CMK (cell line): ENCODE measurements at regions not wholly inside any gene's neighbourhood (a gene's known extent, or its start where the extent isn't known, plus 50 kb on each side); places are given as distances from the start of the nearest gene placed in this dataset.
"Not testable (repeated sequence)": the region's sequence is repeated elsewhere in the genome, so short reads cannot be mapped to it uniquely, and the experiment has no call there.

Experiments used
- DNase-seq: peaks from one replicate; pipeline ENCODE4 v3.0.0-alpha.2; 2010; ENCODE audit warnings: low read depth

DNA sequence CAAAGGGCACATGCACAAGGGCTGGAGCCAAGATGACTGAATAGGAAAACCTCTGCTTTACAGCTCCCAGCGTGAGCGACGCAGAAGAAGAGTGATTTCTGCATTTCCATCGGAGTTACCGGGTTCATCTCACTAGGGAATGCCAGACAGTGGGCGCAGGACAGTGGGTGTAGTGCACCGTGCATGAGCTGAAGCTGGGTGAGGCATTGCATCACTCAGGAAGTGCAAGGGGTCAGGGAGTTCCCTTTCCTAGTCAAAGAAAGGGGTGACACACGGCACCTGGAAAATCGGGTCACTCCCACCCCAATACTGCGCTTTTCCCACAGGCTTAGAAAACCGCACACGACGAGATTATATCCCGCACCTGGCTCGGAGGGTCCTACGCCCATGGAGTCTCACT is 64.5 kb upstream of the HTR1E start:
- not testable (repeated sequence) for DNase-seq

DNA sequence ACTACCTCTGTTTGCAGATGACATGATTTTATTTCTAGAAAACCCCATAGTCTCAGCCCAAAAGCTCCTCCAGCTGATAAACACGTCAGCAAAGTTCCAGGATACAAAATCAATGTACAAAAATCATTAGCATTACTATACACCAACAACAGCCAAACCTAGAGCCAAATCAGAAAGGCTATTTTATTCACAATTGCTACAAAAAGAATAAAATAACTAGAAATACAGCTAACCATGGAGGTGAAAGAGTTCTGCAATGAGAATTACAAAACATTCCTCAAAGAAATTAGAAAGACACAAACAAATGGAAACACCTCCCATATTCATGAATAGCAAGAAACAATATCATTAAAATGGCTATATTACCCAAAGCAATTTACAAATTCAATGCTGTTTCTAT is 65.6 kb upstream of the HTR1E start:
- DNase-seq, result no peak

DNA sequence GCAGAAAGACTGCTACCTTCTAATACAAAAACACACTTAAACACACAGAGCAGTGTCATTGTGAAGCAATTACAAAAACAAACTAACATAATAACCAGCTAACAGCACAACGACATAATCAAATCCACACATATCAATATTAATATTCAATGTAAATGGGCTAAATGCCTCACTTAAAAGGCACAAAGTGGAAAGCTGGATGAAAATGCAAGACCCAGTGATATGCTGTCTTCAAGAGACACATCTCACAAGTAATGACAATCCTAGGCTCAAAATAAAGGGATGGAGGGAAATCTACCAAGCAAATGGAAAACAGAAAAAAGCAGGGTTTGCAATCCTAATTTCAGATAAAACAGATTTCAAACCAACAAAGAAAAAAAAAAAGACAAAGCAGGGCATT is 67.8 kb upstream of the HTR1E start:
- DNase-seq, result no peak

- DNase-seq, result no peak
Observed at GRCh38 chr6:86859513-86859912, 77.8 kb upstream of the HTR1E start.

GRCh38 chr6:86858970-86859369 is 78.4 kb upstream of the HTR1E start:
- no peak for DNase-seq

DNA sequence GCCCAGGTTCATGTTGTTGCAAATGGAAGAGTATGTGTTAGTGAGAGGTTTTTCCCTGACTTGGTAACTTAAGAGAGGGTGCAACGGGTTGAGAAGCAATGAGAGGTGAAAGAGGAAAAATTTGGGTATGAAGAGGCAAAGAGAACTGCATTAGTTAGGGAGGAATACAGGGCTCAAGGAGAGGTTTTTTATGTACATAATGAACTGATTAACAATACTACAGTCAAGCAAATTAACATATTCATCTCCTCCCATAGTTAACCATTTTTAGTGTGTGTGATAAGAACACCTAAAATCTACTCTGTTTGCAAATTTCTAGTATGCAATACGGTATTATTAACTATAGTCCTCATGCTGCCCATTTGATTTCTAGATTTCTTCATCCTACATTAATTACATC is 79.5 kb upstream of the HTR1E start:
- DNase-seq, result no peak

DNA sequence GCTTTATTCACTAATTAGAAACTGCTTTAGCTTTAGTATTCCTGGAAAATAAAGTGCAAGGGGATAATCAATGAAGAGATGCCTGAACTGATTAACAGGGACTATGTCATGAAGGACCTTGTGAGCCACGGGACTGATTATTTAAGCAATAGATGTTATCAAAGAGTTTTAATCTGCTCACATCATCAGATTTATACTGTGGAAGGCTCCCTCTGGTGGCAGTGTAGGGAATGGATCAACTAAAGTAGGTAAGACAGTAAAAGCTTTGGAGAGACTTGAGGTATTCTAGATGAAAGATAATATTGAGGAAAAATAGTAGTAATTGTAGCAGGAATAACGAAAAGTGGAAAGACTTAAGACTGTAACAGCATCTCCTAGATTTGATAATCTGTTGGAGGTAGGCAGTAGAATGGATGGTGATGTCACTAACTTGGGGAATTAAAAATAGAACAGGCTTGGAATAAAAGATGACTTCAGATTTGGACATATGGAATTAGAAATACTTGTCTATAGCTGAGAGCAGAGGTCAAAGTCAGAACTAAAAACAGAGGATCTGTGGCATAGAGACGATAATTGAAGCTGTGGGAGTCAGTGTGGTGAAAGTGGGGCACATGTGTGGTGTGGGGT is 80.3 kb upstream of the HTR1E start:
- peak; percentile 22 for DNase-seq

GRCh38 chr6:86856379-86856778 is 80.9 kb upstream of the HTR1E start:
- DNase-seq, result peak; percentile 45

DNA sequence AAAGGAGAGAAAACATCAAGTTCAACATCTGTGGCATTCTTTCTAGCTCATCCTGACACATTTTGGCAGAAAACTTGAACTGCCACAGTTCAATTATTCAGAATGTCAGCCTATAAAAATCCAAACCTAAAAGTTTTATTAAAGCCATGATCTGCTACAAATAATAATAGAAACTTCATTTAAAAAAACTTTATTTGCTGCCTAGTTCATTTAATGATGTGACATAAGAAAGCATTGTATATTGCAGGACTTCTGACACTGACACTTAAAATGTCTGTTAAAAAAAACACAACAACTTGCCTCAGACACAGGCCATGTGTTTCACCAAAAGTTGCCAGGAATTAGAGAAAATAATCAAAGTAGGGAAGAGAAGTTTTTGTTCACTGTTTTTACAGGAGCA is 88.3 kb upstream of the HTR1E start:
- DNase-seq, result no peak

DNA sequence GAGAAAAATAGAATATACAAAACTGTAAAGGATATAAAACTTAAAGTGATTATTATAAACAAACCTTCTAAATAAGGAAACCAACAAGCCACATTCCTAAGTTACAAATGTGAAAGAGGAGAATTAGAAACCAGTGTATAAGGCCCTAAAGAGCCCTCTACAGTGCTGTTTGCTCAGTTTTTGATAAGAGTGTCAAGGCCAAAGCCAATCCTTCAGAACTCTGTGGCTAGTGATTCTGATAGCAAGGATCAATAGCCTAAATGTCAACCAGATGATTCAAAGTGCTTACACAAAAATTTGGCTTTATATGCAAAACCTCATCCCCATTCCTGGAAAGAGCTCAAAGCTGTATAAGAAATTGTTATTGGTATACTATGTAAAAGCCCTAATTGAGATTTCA is 104.6 kb upstream of the HTR1E start:
- no peak for DNase-seq

DNA sequence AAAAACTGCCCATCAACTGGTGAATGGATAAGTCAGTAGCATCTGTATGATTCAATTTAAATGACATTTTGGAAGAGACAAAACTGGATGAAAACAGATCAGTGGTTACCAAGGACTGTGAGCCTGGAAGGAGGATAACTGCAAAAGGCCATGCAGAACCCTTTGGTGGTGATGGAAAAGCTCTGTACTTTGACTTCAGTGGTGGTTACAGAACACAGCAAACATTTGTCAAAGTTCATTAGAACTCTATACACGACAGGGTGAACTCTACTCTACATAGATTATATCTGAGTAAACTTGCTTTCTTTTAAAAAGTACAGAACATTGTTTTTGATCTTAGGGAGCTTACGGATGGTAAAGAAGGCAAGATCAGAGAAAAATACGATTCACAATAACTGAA is 111.9 kb upstream of the HTR1E start:
- no peak for DNase-seq

DNA sequence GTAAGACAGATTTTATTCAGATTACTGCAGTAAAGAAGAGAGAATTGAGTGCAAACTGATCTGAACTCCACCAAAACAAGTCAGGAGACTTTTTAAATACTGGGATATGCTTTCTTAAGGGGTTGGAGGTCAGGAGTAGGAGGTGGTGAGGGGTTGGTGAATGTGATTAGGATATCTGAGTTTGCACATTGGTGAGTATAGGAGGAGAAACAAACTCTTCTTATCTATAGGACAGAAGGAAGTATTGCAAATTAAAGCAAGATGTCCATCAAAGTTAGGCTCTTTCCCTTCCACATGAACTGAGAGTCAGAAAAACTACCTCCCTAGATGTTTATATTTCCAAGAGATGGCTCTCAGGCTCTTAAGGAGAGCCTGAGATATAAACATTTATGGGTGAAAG is 114.6 kb upstream of the HTR1E start:
- DNase-seq, result peak; percentile 49

GRCh38 chr6:86820750-86821149 is 116.6 kb upstream of the HTR1E start:
- no peak for DNase-seq

DNA sequence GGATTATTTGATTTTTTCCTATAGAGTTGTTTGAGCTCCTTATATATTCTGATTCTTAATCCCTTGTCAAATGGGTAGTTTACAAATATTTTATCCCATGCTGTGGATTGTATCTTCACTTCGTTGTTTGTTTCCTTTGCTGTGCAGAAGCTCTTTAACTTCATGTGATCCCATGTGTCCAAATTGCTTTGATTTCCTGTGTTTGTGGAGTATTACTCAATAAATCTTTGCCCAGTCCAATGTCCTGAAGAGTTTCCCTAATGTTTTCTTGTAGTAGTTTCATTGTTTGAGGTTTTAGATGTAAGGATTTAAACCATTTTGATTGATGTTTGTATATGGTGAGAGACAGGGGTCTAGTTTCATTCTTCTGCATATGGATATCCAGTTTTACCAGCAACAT is 143.7 kb upstream of the HTR1E start:
- DNase-seq, result no peak

- no peak for DNase-seq
Observed at GRCh38 chr6:86791476-86791875, 145.9 kb upstream of the HTR1E start.

DNA sequence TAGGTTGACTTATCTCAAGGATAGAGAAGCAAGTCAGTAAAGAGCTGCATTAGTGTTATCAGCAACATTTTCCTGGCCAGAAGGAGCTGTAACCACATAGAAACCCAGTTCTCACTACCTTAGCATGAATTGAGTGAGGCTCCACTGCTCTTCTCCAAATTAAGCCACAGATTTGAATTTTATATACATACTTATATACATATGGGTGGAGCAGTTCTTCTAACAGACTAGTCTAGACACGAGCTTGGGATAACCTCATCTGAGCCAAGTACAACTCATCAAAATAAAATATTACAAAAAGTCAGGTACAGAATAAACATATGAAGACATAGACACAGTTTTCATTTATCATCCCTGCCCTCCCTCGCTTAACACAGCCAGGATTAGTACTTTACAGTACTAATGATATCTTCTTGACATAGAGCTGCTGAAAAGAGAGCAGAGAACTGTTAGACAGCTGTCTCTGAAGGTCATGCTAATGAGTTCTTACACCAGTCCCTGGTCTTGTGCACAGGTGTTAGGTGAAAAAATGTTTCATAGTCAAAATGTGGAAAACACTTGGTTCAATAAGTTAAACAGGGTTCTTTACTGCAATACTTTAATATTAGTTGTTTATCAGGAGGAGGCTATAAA is 147.4 kb upstream of the HTR1E start:
- no peak for DNase-seq

DNA sequence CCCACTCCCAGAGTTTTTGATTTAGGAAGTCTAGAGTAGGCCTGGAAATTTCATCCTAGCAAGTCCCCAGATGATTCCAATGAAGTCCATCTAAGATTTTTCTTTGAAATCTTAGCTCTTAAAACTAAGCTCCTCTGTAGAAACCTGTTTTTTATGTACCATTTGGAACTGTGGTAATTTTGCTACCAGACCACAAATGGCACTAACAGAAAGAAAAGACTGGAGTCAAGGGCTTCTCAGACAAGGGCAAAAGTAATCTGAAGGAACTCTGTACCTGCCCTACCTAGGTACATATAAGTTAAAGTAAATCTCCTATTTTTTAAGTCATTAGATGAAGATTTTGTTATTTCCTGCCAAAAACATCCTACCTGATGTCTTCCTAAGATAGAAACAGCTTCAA is 155.0 kb upstream of the HTR1E start:
- DNase-seq, result no peak

DNA sequence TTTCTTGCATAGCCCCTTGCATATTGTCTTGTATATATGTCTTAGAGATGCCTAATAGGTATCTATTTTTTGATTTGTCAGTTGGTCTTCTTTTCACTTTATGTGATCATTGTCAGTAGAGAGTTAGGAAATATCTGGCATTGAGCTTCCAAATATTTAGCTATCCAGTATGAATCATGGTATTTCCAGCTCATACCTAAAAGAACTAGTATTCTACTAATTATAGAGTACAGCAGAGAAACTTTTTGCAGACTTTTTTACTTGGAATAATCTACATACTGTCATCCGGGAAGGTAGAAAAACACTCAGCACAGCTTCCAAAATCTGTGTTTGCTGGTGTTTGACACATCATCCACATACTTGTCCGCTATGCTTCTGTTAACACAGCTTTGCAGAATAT is 156.4 kb upstream of the HTR1E start:
- DNase-seq, result no peak

DNA sequence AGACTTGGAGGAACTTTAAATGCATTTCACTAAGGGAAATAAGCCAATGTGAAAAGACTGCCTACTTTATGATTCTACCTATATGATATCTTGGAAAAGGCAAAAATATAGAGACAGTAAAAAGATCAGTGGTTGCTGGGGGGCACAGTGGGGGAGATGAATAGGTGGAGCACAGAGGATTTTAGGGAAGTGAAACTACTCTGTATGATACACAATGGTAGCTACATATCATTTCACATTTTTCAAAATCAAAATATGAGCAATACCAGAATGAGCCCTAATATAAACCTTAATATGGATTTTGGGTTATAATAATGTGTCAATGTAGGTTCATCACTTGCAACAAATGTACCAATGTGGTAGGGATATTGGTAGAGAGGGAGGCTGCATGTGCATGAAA is 161.4 kb upstream of the HTR1E start:
- DNase-seq, result no peak

- DNase-seq, result no peak
Observed at GRCh38 chr6:86765211-86765610, 172.1 kb upstream of the HTR1E start.

DNA sequence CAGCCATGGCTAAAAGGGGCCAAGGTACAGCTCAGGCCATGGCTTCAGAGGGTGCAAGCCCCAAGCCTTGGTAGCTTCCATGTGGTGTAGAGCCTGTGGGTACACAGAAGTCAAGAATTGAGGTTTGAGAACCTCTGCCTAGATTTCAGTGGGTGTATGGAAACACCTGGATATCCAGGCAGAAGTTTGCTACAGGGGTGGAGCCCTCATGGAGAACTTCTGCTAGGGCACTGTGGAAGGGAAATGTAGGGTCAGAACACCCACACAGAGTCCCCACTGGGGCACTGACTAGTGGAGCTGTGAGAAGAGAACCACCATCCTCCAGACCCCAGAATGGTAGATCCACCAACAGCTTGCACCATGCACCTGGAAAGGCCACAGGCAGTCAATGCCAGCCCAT is 177.4 kb upstream of the HTR1E start:
- not testable (repeated sequence) for DNase-seq

DNA sequence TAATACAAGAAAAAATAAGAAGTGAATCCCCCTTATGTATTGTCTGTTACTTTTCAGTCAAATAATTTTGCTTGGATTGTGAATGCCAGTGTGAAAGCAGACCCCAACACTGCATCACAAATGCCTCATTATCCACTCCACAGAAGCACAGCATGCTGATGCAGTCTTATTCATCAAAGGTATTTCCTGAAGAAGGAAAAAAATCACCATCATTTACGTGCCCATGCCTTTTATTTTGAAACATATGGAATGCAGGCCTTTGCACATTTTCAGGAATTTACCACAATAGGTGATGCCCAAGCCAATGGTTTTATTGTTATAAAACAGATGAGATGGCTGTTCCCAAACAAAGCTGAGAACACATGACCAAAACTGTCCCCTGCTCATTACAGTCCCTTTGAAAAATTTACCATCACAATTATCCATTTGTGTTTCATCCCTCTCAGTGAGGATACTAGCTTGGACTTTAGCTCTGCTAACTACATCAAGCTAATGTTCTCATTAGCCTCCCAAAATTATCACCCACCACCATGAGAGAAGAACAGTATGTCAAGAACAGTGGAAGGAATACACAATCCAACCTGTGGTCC is 180.6 kb upstream of the HTR1E start:
- no peak for DNase-seq

DNA sequence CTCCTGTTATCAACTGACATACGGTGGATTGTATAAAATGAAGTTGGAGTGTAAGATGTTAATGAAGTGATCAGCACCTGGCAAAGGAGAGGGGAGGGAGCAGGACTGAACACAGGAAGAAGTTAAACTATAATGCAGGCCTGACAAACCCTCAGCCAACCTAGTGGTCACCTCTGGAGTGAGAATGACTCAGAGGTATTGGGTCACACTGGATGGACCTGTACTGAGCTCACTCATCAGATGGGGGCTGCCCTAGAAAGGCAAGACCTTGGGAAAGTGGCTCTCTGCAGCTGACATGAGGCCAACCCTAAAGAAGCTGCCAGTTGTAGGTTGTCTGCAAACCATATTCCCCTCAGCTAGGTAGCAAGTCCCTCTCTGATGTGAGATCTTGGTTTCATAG is 193.3 kb upstream of the HTR1E start:
- DNase-seq, result no peak

DNA sequence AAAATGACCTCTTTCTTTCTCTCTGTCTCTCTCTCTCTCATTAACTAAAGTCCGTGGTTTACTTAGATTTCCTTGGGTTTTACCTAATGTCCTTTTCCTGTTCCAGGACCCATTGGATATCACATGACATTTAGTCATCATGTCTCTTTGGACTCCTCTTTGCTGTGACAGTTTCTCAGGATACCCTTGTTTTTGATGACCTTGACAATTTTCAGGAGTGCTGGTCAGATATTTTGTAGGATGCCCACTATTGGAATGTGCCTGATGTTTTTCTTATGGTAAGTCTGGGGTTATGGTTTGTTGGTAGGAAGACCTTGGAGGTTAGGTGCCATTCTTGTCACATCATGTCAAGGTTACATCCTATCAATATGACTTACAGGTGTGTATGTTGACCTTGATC is 199.2 kb upstream of the HTR1E start:
- DNase-seq, result no peak
